Anterior cingulate cortex (tissue), 58 donors: ENCODE measurements at regions not wholly inside any gene's neighbourhood (a gene's known extent, or its start where the extent isn't known, plus 50 kb on each side); places are given as distances from the start of the nearest gene placed in this dataset.
A peak's percentile ranks its signal among the peaks of the same experiment; 100 is the strongest.
"Not testable (repeated sequence)": the region's sequence is repeated elsewhere in the genome, so short reads cannot be mapped to it uniquely, and the experiment has no call there.

Experiments used
- DNase-seq, 58 donors: peaks; one replicate each; lab custom pipeline; 2025; lab: John Stamatoyannopoulos, UW

DNA sequence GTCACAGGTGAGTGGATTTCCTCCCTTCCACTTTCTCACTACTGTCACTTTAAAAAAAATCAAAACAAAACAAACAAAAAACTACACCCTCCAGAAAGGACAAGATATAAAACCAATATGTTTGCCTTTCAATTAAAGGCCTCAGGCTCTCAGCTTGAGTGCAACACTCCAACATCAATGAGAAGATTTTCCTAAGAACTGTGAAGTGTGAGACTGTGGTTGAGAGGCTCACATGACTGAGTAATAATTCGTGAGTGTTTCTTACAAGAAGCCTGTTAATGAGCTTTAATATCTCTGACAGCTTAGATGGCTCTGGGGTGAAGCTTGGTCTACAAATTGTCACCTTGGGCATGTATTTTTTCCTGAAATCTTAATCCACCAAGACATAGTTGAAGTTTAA is 216.1 kb downstream of the ETAA1 start:
- no peak for DNase-seq

DNA sequence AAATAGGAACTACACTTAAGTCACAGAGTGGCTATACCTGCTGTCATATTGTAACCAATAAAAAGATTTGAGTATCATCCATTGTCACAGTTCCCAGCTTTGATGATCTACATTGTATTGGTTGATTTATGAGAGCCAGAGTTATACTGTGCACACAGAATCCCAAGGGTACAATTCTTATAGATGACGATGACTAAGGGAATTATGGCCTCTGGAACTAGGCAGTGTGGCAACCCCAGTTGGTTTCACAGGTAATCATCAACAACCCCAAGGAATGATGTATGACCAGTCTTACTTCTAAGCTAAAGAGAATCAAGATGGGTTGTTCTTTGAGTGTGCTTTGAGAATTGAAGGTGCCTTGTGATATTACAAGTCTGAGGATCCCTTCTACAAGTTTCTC is 217.3 kb downstream of the ETAA1 start:
- DNase-seq: no peak

DNA sequence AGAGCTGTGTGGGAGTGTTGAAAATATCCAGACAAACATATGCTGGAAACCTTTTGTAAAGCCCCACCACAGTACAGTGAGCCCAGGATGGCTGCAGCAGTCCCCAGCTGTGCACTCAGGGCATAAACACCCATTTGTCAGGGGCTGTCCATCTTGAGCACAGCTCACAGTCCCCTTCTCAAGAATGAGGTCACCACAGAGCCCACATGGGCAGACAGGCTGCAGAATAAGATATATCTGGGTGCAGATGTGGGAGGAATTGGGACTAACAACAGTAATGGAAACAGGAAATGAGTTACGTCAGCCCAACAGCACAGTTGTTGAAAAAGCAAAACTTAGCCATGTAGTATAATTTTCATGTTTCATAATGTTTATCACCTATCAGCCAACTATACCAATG is 219.6 kb downstream of the ETAA1 start:
- DNase-seq: no peak

DNA sequence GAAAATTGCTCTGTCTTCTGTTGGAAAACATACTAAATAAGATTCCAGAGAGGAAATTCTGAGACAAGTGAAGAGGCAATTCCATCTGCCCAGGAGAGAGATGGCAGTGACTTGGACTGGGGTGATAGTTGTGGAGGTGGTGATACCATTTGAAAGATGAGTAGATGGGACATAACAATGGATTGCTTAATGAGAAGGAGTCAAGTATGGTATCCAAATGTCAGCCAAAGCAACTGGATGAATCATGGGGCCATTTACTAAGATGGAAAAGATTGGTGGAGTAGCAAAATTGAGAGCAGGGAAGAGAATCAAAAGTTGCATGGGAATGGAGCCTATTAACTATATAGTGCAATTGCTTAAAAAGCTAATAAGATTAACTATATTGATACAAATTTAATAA is 222.1 kb downstream of the ETAA1 start:
- no peak for DNase-seq

DNA sequence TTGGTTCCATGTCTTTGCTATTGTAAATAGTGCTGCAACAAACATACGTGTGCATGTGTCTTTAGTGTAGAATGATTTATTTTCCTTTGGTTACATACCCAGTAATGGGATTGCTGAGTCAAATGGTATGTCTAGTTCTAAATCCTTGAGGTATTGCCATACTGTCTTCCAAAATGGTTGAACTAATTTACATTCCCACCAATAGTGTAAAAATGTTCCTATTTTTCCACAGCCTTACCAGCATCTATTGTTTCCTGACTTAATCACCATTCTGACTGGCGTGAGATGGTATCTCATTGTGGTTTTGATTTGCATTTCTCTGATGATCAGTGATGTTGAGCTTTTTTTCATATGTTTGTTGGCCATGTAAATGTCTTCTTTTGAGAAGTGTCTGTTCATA is 226.6 kb downstream of the ETAA1 start:
- not testable (repeated sequence) for DNase-seq

DNA sequence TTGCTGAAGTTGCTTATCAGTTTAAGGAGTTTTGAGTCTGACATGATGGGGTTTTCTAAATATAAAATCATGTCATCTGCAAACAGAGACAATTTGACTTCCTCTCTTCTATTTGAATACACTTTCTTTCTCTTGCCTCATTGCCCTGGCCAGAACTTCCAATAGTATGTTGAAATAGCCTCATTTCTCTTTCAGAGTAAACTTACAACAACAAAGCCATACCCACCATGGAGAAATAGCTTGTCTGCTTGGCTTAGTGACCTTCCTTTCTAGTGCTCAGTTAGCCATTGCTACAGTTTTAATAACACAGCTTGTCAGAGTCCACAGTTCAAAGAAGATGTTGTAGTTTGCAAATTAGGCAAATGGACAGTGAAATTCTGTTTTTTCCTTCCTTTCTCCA is 228.0 kb downstream of the ETAA1 start:
- DNase-seq: no peak

DNA sequence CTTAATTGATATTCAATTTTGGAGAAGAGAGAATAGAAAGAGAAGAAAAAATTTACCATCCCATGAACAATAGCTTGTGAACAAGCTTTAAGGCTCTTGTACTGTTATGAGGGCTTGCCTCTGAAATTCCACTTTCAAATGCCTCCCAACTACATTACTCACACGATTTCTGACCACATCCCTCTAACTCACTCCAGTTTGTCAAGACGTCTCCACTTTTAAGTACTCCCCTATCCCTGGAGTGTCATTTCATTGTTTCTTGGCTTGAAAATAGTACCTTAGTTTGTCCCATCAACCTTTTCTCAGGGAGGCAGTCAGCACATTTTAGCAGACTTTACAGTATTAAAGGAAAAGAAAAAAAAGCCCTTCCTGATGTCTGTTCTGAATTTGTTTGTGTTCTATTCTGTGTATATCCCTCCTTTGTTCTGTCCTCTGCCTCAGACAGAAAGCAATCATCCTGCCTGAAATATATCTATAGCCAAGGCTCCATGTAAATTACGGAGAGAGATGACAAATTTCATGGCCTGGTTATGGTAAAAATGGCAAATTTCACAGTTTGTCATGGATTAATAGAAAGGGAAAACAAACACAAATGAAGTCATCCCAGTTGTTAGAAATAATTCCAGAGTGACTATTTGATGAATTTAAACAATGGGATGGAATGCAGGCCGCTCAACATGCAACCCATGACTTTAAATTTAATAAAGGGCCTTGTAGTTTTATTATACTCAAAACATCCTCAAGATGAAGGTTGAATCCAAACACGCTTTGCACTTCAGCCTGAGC is 228.8 kb downstream of the ETAA1 start:
- no peak for DNase-seq

DNA sequence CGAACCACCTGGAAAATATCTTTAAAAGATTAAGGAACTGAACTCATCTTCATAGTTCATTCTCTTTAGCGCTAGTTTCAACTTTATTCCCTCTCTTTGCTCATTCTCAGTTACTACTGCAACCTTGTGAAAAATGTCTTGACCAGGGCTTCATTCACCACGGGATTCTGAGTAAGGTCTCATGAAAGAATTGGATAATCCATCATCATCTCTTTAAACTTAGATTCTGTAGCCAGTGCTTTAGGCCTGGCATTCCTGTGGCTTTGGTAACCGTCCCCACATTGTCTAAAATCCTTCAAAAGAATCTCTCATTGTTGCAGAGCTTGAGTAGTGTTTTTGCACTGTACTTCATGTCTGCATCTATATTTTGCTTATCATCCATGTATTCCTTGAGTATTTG is 229.5 kb downstream of the ETAA1 start:
- DNase-seq: no peak

DNA sequence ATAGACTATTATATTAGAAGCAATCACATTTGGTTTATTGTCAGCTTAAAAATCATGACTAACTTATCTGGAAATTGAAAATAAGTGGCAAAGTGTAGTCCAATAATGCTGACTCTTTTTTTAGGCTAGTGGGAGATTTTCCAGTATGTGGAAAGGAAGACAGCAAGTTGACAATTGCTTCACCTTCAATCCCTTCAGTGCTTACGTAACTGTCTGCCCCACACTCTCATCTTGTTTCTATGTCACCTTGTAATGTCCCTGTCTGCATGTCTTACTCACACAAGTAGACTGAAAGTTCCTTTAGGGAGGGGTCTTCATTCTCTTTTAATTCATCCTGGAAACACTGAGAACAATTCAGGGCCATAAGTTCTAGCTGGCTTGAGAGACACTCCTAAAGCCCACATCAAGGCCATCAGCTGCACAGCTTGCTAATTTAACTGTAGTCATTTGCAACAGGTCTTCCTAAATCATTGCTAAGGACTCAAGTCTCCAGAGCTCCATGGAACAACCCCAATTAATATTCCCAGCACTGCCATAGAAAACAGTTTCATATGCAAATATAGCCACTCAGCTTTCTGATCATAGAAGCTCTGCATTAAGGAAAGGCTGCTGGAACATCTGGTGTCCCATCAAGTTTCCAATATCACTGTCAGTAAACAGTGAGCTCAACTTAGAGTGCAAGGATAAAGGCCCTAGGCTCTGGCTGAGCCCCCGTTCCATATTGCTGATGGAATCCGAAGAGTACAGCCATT is 230.5 kb downstream of the ETAA1 start:
- DNase-seq: no peak

DNA sequence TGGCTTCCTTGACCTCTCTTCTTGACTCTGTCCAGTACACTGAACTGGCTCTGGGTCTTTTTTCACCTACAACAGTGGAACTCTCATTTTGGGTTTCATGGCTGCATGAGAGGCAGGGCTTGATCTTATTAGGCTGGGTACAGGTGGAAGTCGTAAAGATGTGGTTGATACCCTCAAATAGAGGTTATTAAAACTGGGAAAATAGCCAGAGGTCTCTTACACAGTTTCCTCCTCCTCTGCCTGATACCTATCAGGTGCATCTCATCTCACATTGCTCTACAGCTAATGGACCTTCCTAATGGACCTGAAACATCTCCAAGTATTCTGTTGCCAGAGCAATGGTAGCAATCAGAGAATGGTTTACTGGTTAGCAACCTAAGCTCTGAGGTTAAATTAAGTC is 231.8 kb downstream of the ETAA1 start:
- DNase-seq: no peak

DNA sequence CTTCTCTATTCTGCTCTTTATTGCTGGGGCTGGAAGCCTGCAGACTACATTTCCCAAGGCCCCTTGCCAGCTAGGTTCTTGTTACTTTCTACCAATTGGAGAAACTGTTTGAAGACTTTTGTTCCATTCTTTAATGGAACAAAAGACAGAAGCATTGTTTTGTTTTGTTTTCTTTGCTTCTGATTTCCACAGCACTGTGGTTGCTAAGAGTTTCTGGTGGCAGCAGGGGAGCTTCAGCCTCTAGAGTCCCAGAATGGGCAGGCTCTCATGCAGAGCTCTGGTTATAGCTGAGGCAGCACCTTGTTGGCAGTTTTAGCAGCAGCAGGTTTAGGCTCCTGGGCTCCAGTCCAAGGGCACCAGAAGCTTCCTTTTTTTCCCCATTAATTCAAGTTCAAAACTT is 234.3 kb downstream of the ETAA1 start:
- DNase-seq: no peak

DNA sequence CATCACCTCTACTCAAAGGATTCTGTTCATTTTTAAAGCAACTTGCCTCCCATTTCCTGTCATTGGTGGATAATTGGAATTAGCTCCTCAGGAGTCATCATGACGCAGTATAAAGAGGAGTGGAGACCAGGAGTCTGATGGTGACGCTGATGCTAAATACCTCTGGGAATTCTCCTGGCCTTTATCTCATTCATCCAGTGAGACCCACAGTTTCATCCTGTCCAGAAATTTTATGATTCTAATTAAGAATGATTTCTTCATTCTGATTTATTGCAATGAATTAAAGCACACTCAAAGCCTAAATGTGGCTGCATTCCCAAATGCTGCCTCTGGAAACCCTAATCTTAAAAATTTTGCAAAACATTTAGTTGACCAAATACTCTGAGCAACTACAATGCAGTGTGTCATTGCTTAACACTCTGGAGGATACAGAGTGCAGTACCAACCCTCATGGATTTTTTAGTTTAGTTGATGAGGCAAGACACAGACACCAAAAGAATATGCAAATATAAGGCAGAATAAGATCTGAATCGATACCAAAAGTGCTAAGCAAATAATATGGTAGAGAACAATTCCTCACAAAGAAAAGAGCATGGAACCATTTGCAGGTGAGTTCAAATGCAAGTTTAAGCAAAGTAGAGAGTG is 236.2 kb downstream of the ETAA1 start:
- no peak for DNase-seq

DNA sequence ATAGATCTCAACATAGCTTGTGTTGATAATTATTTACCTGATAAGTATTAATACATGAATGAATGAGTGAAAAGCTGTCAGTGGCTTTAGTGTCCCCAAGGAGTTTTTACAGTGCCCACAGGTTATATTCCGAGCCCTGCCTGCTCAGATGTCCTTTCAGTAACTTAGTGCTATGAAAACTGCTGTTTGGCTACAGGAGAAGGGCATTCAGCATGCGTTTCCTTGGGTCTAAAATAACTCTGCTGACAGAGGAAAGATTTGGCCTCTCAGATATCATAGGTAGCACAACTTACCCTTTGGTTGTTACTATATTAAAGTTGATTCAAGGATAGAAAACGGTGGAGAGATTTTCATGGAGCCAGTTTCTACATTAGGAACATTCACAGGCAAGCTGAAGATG is 241.0 kb downstream of the ETAA1 start:
- no peak for DNase-seq

DNA sequence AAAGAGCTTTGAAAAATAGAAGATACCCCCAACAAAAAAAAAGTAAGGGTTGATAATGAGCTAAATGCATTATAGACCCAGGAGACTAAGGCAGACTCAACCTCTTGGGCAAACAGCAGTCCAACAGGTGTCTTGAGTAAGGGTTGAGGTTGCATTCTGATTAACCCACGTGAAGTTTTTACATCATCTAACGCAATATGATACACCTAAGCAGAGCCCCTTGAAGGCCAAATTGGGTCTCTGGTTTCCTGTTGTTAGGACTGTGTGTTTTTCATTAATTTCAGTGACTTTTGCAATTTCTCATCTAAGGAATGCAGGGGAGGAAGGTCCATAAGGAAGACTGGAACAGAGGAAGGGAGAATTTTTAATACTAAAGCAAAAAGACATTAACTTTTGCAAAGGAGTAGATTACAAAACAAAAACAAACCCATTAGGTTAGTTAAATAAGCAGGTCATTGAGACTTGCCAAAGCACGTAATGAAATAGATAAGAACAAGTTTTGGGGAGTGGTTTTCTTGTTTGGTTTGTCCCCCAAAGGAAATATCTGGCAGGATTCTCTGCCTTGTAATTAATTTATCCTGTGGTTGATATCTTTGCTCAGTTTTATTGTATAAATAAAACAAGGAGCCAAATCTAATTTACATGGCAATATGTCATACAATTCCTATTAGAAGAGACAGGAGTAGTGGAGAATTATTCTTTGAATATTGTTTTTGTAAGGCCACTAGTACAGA is 244.3 kb downstream of the ETAA1 start:
- no peak for DNase-seq

DNA sequence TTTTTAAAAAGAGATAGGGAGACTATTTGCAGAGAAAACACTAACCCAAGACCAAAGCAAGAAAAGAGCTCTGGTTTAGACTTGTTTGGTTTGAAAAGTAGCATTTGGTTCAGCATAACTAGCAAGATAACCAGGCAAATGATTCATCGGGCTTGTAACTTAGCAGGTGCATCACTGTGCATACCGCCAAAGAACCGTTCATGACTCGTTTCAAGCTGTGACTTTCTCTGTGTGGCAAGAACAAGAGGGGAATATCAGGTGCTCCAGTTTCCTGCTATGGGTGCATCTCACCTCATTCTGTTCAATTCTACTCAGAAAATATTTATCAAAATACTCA is 244.9 kb downstream of the ETAA1 start:
- no peak for DNase-seq

DNA sequence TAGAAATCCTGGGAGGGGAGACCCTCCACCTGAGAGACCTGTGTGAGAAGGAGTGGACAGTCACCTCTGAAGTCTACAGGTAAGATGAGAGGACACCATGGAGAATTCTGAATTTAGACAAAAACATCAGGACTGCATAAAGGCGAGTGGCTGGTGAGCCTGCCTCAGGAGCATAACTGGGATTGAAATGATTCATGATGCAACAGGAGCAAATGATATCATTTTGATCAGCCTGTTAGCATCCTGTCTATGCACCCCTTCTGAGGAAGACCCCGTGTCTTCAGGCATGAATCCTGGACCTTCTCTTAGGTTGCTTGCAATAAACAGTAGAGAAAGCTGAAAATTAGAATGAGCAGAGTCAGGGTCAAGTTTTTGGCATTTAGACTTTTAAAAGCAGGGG is 245.8 kb downstream of the ETAA1 start:
- DNase-seq: no peak

DNA sequence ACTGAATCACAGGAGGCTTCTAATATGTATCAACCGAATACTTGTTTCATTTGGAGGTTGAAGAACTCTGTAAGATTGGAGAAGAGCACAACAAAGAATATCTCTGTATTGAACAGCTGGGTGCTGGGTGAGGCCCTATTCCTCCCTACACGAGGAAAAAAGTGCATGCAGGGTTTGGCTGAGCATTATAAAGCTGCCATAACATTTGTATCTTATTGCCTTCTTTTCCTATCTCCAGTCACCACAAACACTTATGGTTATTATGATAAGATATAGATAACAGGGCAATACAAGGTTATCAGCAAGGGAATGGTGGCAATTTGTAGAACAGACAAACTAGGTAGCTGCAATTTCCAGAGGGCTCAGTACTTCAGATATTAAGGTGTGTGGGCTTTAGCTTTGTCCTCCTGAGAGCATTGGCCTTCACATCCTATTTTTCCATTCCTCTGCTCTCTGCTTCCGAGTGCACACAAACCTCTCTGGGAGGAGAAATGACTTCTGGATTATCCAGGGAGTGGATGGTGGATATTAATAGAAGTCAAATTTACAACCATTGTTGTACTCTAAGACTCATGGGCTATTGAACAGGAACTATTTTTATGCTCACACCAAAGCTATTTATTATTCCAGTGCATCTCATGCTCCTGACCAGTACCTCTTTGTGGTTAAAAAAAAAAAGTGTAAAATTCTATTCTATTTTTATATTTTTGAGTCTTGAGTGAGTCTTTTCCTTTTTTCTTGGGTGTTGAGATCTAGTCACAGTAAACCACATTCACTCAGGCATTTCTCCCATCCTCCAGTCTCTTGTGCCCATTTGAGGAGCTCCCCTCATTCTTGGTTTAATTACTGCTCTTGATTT is 248.4 kb downstream of the ETAA1 start:
- no peak for DNase-seq

DNA sequence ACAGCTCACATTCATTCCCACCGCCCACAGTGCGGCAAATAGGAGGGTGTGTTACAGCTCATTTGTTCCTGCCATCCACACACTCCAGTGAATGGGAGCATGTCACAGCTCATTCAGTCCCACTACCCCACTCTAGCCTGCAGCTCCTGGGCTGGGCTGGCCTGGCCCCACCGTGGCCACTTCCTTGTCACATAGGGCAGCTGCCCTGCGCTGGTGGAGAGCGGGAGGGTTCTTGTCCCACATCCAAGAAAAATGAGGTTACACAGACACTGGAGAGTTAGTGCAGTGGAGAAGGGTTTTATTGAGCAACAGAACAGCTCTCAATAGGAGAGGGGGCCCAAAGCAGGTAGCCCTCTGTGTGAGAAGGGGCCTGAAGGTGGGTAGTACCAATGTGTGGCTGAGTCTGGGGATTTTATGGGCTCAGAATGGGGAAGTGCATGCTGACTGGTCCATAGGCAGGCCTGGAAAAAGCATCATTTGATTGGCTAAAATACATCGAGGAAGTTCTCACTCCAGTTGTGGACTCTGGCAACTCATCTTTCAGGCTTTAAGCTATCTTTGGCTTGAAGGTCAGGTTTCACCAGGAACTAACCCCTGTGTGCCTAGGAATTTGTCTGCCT is 249.7 kb downstream of the ETAA1 start:
- peak in 2 of 58 donors; percentile 1 to 4 for DNase-seq
